Calu3 (cell line): ENCODE measurements at regions not wholly inside any gene's neighbourhood (a gene's known extent, or its start where the extent isn't known, plus 50 kb on each side); places are given as distances from the start of the nearest gene placed in this dataset.

Experiments
- BruUV-seq: library from RNA; stranded (reverse); fragments of 400-500 nt; replicated peaks from 2 replicates; lab custom pipeline; 2021; lab: Mats Ljungman, UMichigan
- CTCF ChIA-PET: fragments of 300-600 bp; sonication (Branson Sonifier 250); formaldehyde crosslinking; loops from one replicate; lab custom pipeline; 2022; ENCODE audit warnings: antibody characterized with exemption; lab: Charles Lee
- DNase-seq: peaks from one replicate; pipeline ENCODE4 v3.0.0; 2022
- H3K27ac Mint-ChIP-seq: one replicate; pipeline ENCODE4 v1.8.0; 2022; ENCODE audit warnings: mixed read lengths; ENCODE audit not compliant: unreplicated experiment
- H3K27me3 Mint-ChIP-seq: one replicate; pipeline ENCODE4 v1.8.0; 2022; ENCODE audit warnings: mixed read lengths; ENCODE audit not compliant: unreplicated experiment
- H3K36me3 Mint-ChIP-seq: one replicate; pipeline ENCODE4 v1.8.0; 2022; ENCODE audit warnings: mild to moderate bottlenecking, moderate library complexity, mixed read lengths; ENCODE audit not compliant: insufficient read depth, unreplicated experiment
- H3K4me1 Mint-ChIP-seq: one replicate; pipeline ENCODE4 v1.8.0; 2022; ENCODE audit warnings: mild to moderate bottlenecking, low read depth, mixed read lengths; ENCODE audit not compliant: unreplicated experiment
- H3K4me3 Mint-ChIP-seq: one replicate; pipeline ENCODE4 v1.8.0; 2022; ENCODE audit warnings: mild to moderate bottlenecking, low read depth, moderate library complexity, mixed read lengths; ENCODE audit not compliant: unreplicated experiment
- H3K9me3 Mint-ChIP-seq: one replicate; pipeline ENCODE4 v1.8.0; 2022; ENCODE audit warnings: low read depth, mixed read lengths; ENCODE audit not compliant: unreplicated experiment
- intact Hi-C: fragments of 100-400 bp; cut with micrococcal nuclease; formaldehyde crosslinking; loops from one replicate; pipeline ENCODE4 v1.10.0; 2022; ENCODE audit not compliant: unreplicated experiment
- TF ChIP-seq, protein P1 (sequence below): fragments of 200-600 bp; IDR thresholded peaks from one replicate; pipeline ENCODE4 v1.8.0; 2022; ENCODE audit warnings: antibody characterized with exemption; ENCODE audit not compliant: unreplicated experiment

GRCh38 chr7:25382869-25383268, 154.6 kb upstream of the NPVF start:
- H3K27ac Mint-ChIP-seq, result no peak overlapping the region
- no peak overlapping the region for H3K4me3 Mint-ChIP-seq
- CTCF ChIA-PET, result interaction anchor here (1.1 kb wide), 1 partner anchor 122 kb away, joined by 3 read pairs; no protein-coding TSS in a partner anchor
- no peaks in the 10 kb centered on the region for H3K9me3 Mint-ChIP-seq
- H3K36me3 Mint-ChIP-seq, result no peaks in the 10 kb centered on the region
- BruUV-seq, result no TSS peak
- no peak for DNase-seq
- intact Hi-C loops, result loop anchor here (10.0 kb wide), 1 partner anchor 218 kb away; no protein-coding TSS in a partner anchor
- peaks cover 63% of the 10 kb centered on the region for H3K27me3 Mint-ChIP-seq
- TF ChIP-seq, protein P1, sequence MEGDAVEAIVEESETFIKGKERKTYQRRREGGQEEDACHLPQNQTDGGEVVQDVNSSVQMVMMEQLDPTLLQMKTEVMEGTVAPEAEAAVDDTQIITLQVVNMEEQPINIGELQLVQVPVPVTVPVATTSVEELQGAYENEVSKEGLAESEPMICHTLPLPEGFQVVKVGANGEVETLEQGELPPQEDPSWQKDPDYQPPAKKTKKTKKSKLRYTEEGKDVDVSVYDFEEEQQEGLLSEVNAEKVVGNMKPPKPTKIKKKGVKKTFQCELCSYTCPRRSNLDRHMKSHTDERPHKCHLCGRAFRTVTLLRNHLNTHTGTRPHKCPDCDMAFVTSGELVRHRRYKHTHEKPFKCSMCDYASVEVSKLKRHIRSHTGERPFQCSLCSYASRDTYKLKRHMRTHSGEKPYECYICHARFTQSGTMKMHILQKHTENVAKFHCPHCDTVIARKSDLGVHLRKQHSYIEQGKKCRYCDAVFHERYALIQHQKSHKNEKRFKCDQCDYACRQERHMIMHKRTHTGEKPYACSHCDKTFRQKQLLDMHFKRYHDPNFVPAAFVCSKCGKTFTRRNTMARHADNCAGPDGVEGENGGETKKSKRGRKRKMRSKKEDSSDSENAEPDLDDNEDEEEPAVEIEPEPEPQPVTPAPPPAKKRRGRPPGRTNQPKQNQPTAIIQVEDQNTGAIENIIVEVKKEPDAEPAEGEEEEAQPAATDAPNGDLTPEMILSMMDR, result no peak
- H3K4me1 Mint-ChIP-seq, result no peaks in the 10 kb centered on the region

- Mint-ChIP-seq H3K27ac (no peak overlapping the region), H3K4me3 (no peak overlapping the region), H3K36me3 (no peaks in the 10 kb centered on the region), H3K9me3 (no peaks in the 10 kb centered on the region), H3K27me3 (peaks cover 58% of the 10 kb centered on the region), H3K4me1 (peaks cover 2% of the 10 kb centered on the region)
- no TSS peak for BruUV-seq
- intact Hi-C loops, result loop anchor here (10.0 kb wide), 1 partner anchor 219 kb away; no protein-coding TSS in a partner anchor
- TF ChIP-seq, protein P1, result no peak
- CTCF ChIA-PET, result no interaction called here
- DNase-seq, result no peak
These were observed 155.1 kb upstream of the NPVF start for GRCh38 chr7:25383402-25383801.

- H3K27ac Mint-ChIP-seq, result no peak overlapping the region
- H3K27me3 Mint-ChIP-seq, result peaks cover 65% of the 10 kb centered on the region
- H3K9me3 Mint-ChIP-seq, result no peaks in the 10 kb centered on the region
- H3K4me1 Mint-ChIP-seq, result peaks cover 13% of the 10 kb centered on the region
- BruUV-seq, result no TSS peak
- intact Hi-C loops, result loop anchor here (10.0 kb wide), 1 partner anchor 220 kb away; no protein-coding TSS in a partner anchor
- no peaks in the 10 kb centered on the region for H3K36me3 Mint-ChIP-seq
- CTCF ChIA-PET, result no interaction called here
- H3K4me3 Mint-ChIP-seq, result no peak overlapping the region
- TF ChIP-seq, protein P1, result no peak
- DNase-seq, result no peak
These were observed 156.7 kb upstream of the NPVF start for GRCh38 chr7:25384788-25385505.

- Mint-ChIP-seq H3K27me3 (peaks cover 72% of the 10 kb centered on the region), H3K4me1 (peaks cover 13% of the 10 kb centered on the region)
- CTCF ChIA-PET, result interaction anchor here (0.6 to 0.8 kb wide), 3 partner anchors 25 to 182 kb away, joined by 3 to 4 read pairs (median 4); no protein-coding TSS in a partner anchor
These were observed 157.3 kb upstream of the NPVF start for GRCh38 chr7:25385506-25386136.

More at GRCh38 chr7:25385506-25386136, 157.3 kb upstream of the NPVF start:
- TF ChIP-seq, protein P1, result no peak
- no TSS peak for BruUV-seq
- Mint-ChIP-seq H3K4me3 (no peak overlapping the region), H3K36me3 (no peaks in the 10 kb centered on the region), H3K27ac (no peak overlapping the region), H3K9me3 (no peaks in the 10 kb centered on the region)
- intact Hi-C loops, result loop anchor here (10.0 kb wide), 1 partner anchor 221 kb away; no protein-coding TSS in a partner anchor
- DNase-seq, result no peak
